HFF-Myc (cell line): ENCODE measurements at regions not wholly inside any gene's neighbourhood (a gene's known extent, or its start where the extent isn't known, plus 50 kb on each side); places are given as distances from the start of the nearest gene placed in this dataset.
A peak's percentile ranks its signal among the peaks of the same experiment; 100 is the strongest.
"Not testable (repeated sequence)": the region's sequence is repeated elsewhere in the genome, so short reads cannot be mapped to it uniquely, and the experiment has no call there.

Experiments used
- DNase-seq: peaks from one replicate; pipeline ENCODE4 v3.0.0-alpha.2; 2011; ENCODE audit warnings: low read depth; ENCODE audit errors: extremely low read depth
- H3K4me3 ChIP-seq: replicated peaks from 2 replicates; pipeline ENCODE4 v1.5.1; 2011; ENCODE audit warnings: low read depth, mild to moderate bottlenecking, control low read depth, low read length
- TF ChIP-seq, protein P1 (sequence below): IDR thresholded peaks from 2 replicates; pipeline ENCODE4 v1.5.1; 2012; ENCODE audit warnings: mild to moderate bottlenecking, low read depth, low read length, control low read depth; ENCODE audit errors: missing control alignments

GRCh38 chr7:65471587-65471986 lies 97.9 kb downstream of the ZNF92 start:
- TF ChIP-seq, protein P1, sequence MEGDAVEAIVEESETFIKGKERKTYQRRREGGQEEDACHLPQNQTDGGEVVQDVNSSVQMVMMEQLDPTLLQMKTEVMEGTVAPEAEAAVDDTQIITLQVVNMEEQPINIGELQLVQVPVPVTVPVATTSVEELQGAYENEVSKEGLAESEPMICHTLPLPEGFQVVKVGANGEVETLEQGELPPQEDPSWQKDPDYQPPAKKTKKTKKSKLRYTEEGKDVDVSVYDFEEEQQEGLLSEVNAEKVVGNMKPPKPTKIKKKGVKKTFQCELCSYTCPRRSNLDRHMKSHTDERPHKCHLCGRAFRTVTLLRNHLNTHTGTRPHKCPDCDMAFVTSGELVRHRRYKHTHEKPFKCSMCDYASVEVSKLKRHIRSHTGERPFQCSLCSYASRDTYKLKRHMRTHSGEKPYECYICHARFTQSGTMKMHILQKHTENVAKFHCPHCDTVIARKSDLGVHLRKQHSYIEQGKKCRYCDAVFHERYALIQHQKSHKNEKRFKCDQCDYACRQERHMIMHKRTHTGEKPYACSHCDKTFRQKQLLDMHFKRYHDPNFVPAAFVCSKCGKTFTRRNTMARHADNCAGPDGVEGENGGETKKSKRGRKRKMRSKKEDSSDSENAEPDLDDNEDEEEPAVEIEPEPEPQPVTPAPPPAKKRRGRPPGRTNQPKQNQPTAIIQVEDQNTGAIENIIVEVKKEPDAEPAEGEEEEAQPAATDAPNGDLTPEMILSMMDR, result no peak
- DNase-seq, result no peak
- H3K4me3 ChIP-seq, result no peak overlapping the region

- TF ChIP-seq, protein P1, result no peak
- no peak overlapping the region for H3K4me3 ChIP-seq
- DNase-seq, result no peak
Observed at GRCh38 chr7:65475040-65475726, 101.5 kb downstream of the ZNF92 start.

GRCh38 chr7:65475734-65476319 lies 102.2 kb downstream of the ZNF92 start:
- peak; percentile 15 for DNase-seq

DNA sequence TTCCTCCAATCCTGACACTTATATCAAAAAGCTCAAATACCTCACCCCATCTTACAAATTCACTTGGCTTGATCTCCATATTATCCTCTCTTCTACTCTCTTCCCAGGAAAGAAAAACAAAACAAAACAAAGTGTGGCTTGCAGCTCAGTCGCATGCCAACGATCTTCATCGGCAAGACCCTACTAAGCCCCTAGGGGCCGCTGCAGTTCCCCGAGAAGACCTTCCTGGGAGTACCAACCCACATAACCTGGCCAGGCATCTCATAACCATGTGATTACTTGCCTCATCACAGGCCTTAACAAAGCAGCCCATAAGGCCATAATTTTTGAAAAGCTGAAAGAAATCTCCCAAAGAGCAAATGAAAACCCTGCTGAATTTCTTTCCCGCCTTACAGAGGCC lies 103.7 kb downstream of the ZNF92 start:
- TF ChIP-seq, protein P1, result peak; percentile 61
- no peak overlapping the region for H3K4me3 ChIP-seq
- no peak for DNase-seq

More at GRCh38 chr7:65475734-65476319, 102.2 kb downstream of the ZNF92 start:
- TF ChIP-seq, protein P1, result no peak
- no peak overlapping the region for H3K4me3 ChIP-seq

- TF ChIP-seq, protein P1, result no peak
- no peak for DNase-seq
- no peak overlapping the region for H3K4me3 ChIP-seq
Observed at GRCh38 chr7:65489260-65489767, 115.7 kb downstream of the ZNF92 start.

GRCh38 chr7:65496697-65497096 lies 123.0 kb downstream of the ZNF92 start:
- not testable (repeated sequence) for H3K4me3 ChIP-seq

DNA sequence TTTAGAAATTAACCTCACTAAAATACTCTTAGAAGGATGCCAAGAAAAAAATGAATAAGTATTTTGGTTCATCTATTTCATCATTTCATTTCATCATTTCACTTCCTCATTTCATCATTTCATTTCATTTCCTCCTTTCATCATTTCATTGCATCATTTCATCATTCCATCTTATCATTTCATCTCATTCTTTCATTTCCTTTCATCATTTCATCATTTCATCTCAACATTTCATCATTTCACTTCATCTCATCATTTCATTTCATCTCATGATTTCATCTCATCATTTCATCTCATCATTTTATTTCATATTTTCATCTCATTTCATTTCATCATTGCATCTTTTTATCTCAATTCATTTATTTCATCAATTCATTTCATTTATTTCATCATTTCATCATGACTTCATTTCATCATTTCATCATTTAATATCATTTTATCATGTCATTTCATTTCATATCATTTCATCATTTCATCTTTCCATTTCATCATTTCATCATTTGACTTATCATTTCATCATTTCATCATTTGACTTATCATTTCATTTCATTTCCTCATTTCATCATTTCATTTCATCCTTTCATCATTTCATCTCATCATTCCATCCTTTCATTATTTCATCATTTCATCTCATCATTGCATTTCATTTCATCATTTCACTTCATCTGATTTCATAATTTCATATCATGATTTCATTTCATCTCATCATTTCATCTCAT lies 129.9 kb downstream of the ZNF92 start:
- TF ChIP-seq, protein P1, result no peak
- no peak for DNase-seq
- H3K4me3 ChIP-seq, result no peak overlapping the region

More at GRCh38 chr7:65496697-65497096, 123.0 kb downstream of the ZNF92 start:
- DNase-seq, result not testable (repeated sequence)

DNA sequence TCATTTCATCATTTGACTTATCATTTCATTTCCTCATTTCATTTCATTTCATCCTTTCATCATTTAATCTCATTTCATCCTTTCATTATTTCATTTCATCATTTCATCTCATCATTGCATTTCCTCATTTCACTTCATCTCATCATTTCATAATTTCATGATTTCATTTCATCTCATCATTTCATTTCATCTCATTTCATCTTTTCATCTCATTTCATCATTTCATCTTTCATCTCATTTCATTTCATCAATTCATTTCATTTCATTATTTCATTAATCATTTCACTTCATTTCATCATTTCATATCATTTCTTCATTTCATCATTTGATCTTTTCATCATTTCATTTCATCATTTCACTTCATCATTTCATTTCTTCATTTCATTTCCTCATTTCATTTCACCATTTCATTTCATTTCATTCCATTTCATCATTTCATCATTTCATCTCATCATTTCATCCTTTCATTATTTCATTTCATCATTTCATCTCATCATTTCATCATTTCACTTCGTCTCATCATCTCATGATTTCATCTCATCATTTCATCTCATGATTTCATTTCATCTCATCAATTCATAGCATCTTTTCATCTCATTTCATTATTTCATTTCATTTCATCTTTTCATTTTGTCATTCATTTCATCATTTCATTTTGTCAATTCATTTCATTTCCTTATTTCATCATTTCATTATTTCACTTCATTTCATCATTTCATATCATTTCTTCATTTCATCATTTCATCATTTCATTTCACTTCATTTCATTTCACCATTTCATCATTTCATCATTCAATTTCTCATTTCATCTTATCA lies 131.1 kb downstream of the ZNF92 start:
- not testable (repeated sequence) for DNase-seq, H3K4me3 ChIP-seq

DNA sequence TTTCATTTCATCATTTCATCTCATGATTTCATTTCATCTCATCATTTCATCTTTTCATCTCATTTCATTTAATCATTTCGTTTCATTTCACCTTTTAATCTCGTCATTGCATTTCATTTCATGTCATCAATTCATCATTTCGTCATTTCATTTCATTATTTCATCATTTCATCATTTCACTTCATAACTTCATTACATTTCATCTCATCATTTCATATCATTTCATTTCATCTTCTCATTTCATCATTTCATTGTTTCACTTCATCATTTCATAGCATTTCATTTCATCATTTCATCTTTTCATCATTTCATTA lies 131.6 kb downstream of the ZNF92 start:
- not testable (repeated sequence) for DNase-seq, H3K4me3 ChIP-seq
